ENCODE measurements at regions not wholly inside any gene's neighbourhood (a gene's known extent, or its start where the extent isn't known, plus 50 kb on each side); places are given as distances from the start of the nearest gene placed in this dataset.

DNA sequence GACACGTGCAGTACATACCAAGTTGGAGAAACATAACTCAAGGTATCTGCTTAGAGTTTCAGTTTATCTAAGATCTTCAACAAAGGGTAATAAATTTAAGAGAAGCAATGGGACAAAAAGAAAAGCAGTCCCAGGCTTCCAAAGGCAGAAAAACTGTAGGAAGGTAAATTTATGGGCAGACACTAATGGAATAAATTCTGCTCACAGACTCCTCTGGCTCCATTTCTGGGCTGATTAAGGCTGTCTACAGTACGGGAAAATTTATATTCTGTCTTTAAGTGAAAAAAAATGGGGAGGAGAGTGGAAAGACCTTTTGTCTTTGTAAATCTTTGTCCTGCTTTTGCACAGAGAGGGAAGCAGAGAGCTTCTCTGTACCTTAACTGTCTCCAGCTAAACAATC lies 587.5 kb upstream of the IGFBP3 start:
- TF ChIP-seq CTCF (IDR thresholded peaks at IDR 0.05): no peak
- no peak for TF ChIP-seq POLR2A (IDR thresholded peaks at IDR 0.05)
